ENCODE measurements at regions not wholly inside any gene's neighbourhood (a gene's known extent, or its start where the extent isn't known, plus 50 kb on each side); places are given as distances from the start of the nearest gene placed in this dataset.

GRCh38 chr15:95541301-95541700 lies 789.2 kb upstream of the NR2F2 start:
- Histone ChIP-seq H3K9me3 (ENCODE audit: low read length) (no peaks in the 10 kb centered on the region), H3K27me3 (ENCODE audit: insufficient read depth, low read length) (no peaks in the 10 kb centered on the region), H3K4me3 (ENCODE audit: low read length) (no peak overlapping the region), H3K4me1 (ENCODE audit: insufficient read depth, low read length) (no peaks in the 10 kb centered on the region), H3K36me3 (ENCODE audit: insufficient read depth, low read length) (no peaks in the 10 kb centered on the region), H2AFZ (ENCODE audit: low read depth, low read length) (no peak overlapping the region)

DNA sequence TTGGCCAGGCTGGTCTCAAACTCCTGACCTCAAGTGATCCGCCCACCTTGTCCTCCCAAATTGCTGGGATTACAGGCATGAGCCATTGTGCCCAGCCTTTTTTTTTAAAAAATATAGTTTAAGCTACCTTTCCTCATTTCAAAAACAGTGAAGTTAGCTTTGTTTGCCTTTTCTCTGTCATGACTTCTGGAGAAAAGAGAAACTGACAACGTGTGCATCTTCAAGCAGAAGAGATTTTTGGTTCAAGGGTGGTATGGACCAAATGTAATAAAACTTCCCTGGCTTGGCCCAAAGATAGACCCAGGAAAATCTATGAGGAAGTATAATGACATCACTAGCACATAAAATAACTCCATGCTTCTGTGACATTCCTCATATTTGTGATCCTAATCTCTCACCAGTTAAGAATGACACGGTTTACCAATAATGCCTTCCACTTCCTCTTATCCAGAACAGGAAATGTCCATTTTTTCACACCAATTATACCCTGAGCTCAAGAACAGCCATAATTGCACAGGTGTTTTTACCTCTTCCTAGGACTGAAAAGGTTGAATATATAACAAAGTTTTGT lies 781.2 kb upstream of the NR2F2 start:
- Histone ChIP-seq H2AFZ (ENCODE audit: low read depth, low read length) (no peak overlapping the region), H3K36me3 (ENCODE audit: insufficient read depth, low read length) (no peaks in the 10 kb centered on the region), H3K27me3 (ENCODE audit: insufficient read depth, low read length) (no peaks in the 10 kb centered on the region), H3K4me1 (ENCODE audit: insufficient read depth, low read length) (no peaks in the 10 kb centered on the region), H3K9me3 (ENCODE audit: low read length) (no peaks in the 10 kb centered on the region), H3K4me3 (ENCODE audit: low read length) (no peak overlapping the region)

- Histone ChIP-seq H3K27me3 (ENCODE audit: insufficient read depth, low read length) (no peaks in the 10 kb centered on the region), H3K4me1 (ENCODE audit: insufficient read depth, low read length) (no peaks in the 10 kb centered on the region), H2AFZ (ENCODE audit: low read depth, low read length) (no peak overlapping the region), H3K4me3 (ENCODE audit: low read length) (no peak overlapping the region), H3K36me3 (ENCODE audit: insufficient read depth, low read length) (no peaks in the 10 kb centered on the region), H3K9me3 (ENCODE audit: low read length) (no peaks in the 10 kb centered on the region)
Observed at GRCh38 chr15:95550702-95551101, 779.8 kb upstream of the NR2F2 start.

DNA sequence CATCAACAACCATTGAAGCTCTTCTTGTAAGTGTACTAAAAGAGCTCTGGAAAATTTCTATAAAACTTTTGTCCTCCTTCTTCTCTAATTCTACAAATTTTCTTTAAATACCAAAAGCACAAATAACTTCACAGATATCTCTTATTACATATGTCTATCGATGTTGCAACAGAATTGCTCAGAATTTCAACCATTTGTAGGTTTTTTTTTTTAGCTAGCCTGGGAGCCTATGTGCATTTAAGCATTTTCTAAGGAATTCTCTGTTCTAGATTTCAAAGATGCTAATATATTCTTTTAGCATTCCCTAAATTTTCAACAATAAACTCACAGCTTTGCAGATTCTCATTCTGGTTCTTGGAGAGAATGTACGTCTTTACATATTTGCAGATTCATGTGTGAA lies 774.3 kb upstream of the NR2F2 start:
- Histone ChIP-seq H3K36me3 (ENCODE audit: insufficient read depth, low read length) (no peaks in the 10 kb centered on the region), H2AFZ (ENCODE audit: low read depth, low read length) (peak overlapping the region; percentile 61), H3K27me3 (ENCODE audit: insufficient read depth, low read length) (no peaks in the 10 kb centered on the region), H3K9me3 (ENCODE audit: low read length) (no peaks in the 10 kb centered on the region), H3K4me1 (ENCODE audit: insufficient read depth, low read length) (peaks cover 12% of the 10 kb centered on the region), H3K4me3 (ENCODE audit: low read length) (no peak overlapping the region)

DNA sequence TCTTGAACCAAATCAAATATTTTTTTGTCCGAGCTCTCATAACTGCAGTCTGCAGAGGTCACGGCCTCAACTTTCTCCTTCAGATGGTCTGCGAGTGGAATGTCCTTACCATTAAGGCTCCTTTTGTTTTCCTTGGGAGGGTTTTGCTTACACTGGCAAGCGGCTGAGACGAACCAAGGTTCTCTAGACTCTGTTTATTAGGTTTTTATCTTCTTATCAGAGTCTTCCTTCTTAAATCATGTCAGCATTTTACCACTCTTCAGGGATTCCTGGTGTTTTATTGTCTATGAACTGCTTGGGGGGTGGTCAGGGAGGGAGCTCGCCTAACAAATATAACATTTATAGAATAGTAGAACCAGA lies 773.7 kb upstream of the NR2F2 start:
- Histone ChIP-seq H3K4me3 (ENCODE audit: low read length) (no peak overlapping the region), H3K9me3 (ENCODE audit: low read length) (no peaks in the 10 kb centered on the region), H3K36me3 (ENCODE audit: insufficient read depth, low read length) (no peaks in the 10 kb centered on the region), H3K27me3 (ENCODE audit: insufficient read depth, low read length) (no peaks in the 10 kb centered on the region), H3K4me1 (ENCODE audit: insufficient read depth, low read length) (peaks cover 12% of the 10 kb centered on the region), H2AFZ (ENCODE audit: low read depth, low read length) (peak overlapping the region; percentile 67)

DNA sequence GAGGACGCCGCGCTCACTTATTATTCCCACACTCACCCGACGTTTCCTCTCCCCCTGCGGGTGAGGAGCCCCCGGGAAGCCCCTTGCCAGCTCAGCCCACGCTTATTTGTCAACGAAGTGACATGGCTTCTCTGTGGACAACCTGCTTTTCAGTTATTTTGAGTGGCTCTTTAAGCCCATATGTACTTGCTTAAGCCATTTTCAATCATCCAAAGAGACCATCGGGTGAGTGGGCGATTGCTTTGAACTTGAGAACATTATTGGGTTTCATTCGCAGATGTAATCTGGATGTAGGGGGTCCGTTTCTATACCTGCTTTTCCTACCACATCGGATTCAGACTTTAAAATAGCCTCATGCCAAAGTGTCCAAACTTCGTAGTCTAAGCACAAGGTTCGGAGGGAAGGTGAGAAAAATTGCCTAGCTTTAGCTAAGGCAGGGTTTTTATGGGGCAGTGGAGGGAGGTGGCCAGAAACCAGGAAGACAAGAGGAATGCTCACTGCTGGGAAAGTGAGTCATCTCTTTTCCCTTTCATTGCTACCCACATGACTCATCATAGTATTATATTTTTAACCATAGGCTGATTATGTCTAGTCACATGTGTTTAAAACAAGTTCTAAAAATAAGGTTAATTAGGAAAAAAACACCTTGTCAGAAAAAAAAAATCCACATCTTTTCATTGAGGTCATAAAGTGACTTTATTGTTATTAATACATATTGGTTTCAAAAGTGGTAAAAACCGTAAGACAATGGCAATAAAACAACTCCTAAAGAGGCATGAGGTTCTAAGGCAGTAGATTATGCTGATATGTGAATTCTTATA lies 773.1 kb upstream of the NR2F2 start:
- Histone ChIP-seq H2AFZ (ENCODE audit: low read depth, low read length) (peak overlapping the region; percentile 67), H3K4me3 (ENCODE audit: low read length) (no peak overlapping the region), H3K36me3 (ENCODE audit: insufficient read depth, low read length) (no peaks in the 10 kb centered on the region), H3K27me3 (ENCODE audit: insufficient read depth, low read length) (no peaks in the 10 kb centered on the region), H3K9me3 (ENCODE audit: low read length) (no peaks in the 10 kb centered on the region), H3K4me1 (ENCODE audit: insufficient read depth, low read length) (peaks cover 12% of the 10 kb centered on the region)

GRCh38 chr15:95558131-95558530 lies 772.4 kb upstream of the NR2F2 start:
- Histone ChIP-seq H3K4me1 (ENCODE audit: insufficient read depth, low read length) (peaks cover 12% of the 10 kb centered on the region), H3K4me3 (ENCODE audit: low read length) (no peak overlapping the region), H3K27me3 (ENCODE audit: insufficient read depth, low read length) (no peaks in the 10 kb centered on the region), H3K9me3 (ENCODE audit: low read length) (no peaks in the 10 kb centered on the region), H3K36me3 (ENCODE audit: insufficient read depth, low read length) (no peaks in the 10 kb centered on the region), H2AFZ (ENCODE audit: low read depth, low read length) (peak overlapping the region; percentile 10)

- Histone ChIP-seq H3K27me3 (ENCODE audit: insufficient read depth, low read length) (no peaks in the 10 kb centered on the region), H3K9me3 (ENCODE audit: low read length) (no peaks in the 10 kb centered on the region), H3K4me1 (ENCODE audit: insufficient read depth, low read length) (peaks cover 12% of the 10 kb centered on the region), H3K4me3 (ENCODE audit: low read length) (no peak overlapping the region), H3K36me3 (ENCODE audit: insufficient read depth, low read length) (no peaks in the 10 kb centered on the region), H2AFZ (ENCODE audit: low read depth, low read length) (no peak overlapping the region)
Observed at GRCh38 chr15:95558916-95559315, 771.6 kb upstream of the NR2F2 start.

- H3K36me3 ChIP-seq (ENCODE audit: insufficient read depth, low read length), result no peaks in the 10 kb centered on the region
- peaks cover 12% of the 10 kb centered on the region for H3K4me1 ChIP-seq (ENCODE audit: insufficient read depth, low read length)
- H3K9me3 ChIP-seq (ENCODE audit: low read length), result no peaks in the 10 kb centered on the region
- H3K27me3 ChIP-seq (ENCODE audit: insufficient read depth, low read length), result no peaks in the 10 kb centered on the region
- no peak overlapping the region for H2AFZ ChIP-seq (ENCODE audit: low read depth, low read length)
- no peak overlapping the region for H3K4me3 ChIP-seq (ENCODE audit: low read length)
Observed at GRCh38 chr15:95559875-95560394, 770.6 kb upstream of the NR2F2 start.

DNA sequence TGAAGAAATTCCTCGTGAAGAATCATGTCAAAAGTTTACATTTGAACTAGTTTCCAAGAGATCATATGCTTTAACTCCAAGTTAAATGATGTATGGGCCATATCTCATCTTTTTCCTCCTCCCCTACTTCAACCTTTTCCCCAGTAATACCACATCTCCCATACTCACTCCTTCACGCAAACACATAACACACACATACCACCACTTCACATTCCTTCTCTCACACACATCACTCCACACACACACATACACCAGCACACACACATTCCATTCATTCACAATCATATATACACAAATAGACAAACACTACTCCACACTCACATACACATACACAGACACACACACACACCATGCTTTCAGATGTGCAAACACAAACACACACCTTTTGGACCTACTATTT lies 769.0 kb upstream of the NR2F2 start:
- no peak overlapping the region for H3K4me3 ChIP-seq (ENCODE audit: low read length)
- H3K36me3 ChIP-seq (ENCODE audit: insufficient read depth, low read length), result no peaks in the 10 kb centered on the region
- no peaks in the 10 kb centered on the region for H3K9me3 ChIP-seq (ENCODE audit: low read length)
- H3K4me1 ChIP-seq (ENCODE audit: insufficient read depth, low read length), result peaks cover 11% of the 10 kb centered on the region
- no peak overlapping the region for H2AFZ ChIP-seq (ENCODE audit: low read depth, low read length)
- no peaks in the 10 kb centered on the region for H3K27me3 ChIP-seq (ENCODE audit: insufficient read depth, low read length)

DNA sequence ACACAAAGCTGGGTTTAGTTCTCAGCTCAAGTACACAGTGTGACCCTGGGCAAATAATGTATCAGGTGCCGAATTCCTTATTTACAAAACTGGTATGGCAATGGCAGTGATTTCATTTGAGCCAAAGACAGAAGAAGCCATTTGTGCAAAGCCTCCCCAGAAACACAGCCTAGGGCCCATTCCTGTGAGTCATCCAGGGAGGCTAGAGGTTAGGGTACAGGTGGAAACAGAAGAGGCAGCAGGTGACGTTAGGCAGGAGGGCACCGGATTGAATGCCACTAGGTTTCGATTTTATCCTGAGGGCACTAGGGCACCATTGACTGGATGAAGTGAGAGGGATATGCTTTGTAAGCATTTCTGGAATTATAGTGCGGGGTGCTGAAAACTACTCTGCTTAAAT lies 766.9 kb upstream of the NR2F2 start:
- H2AFZ ChIP-seq (ENCODE audit: low read depth, low read length), result no peak overlapping the region
- H3K9me3 ChIP-seq (ENCODE audit: low read length), result no peaks in the 10 kb centered on the region
- H3K4me1 ChIP-seq (ENCODE audit: insufficient read depth, low read length), result no peaks in the 10 kb centered on the region
- H3K4me3 ChIP-seq (ENCODE audit: low read length), result no peak overlapping the region
- no peaks in the 10 kb centered on the region for H3K27me3 ChIP-seq (ENCODE audit: insufficient read depth, low read length)
- H3K36me3 ChIP-seq (ENCODE audit: insufficient read depth, low read length), result no peaks in the 10 kb centered on the region

GRCh38 chr15:95565016-95565600 lies 765.4 kb upstream of the NR2F2 start:
- no peaks in the 10 kb centered on the region for H3K9me3 ChIP-seq (ENCODE audit: low read length)
- no peak overlapping the region for H2AFZ ChIP-seq (ENCODE audit: low read depth, low read length)
- H3K4me3 ChIP-seq (ENCODE audit: low read length), result no peak overlapping the region
- H3K4me1 ChIP-seq (ENCODE audit: insufficient read depth, low read length), result no peaks in the 10 kb centered on the region
- H3K36me3 ChIP-seq (ENCODE audit: insufficient read depth, low read length), result no peaks in the 10 kb centered on the region
- no peaks in the 10 kb centered on the region for H3K27me3 ChIP-seq (ENCODE audit: insufficient read depth, low read length)

DNA sequence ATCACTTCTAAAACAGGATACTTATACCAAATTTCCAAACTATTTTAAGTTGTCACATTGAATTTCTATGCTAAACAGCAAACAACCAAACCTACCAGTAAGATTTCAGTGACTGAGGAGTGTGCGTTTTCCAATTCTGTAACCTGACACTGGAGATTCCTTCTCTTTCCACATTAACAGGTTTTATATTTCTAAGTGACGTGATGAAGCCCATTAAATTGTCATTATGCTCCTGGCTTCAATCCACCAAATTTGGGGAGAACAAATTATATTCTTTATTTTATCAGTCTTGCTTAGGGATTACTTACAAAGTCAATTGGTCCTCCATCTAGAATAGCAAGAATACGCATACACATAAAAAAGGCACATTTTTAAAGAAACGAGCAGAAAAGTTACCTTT lies 764.8 kb upstream of the NR2F2 start:
- Histone ChIP-seq H3K4me3 (ENCODE audit: low read length) (no peak overlapping the region), H3K9me3 (ENCODE audit: low read length) (no peaks in the 10 kb centered on the region), H2AFZ (ENCODE audit: low read depth, low read length) (no peak overlapping the region), H3K36me3 (ENCODE audit: insufficient read depth, low read length) (no peaks in the 10 kb centered on the region), H3K4me1 (ENCODE audit: insufficient read depth, low read length) (no peaks in the 10 kb centered on the region), H3K27me3 (ENCODE audit: insufficient read depth, low read length) (no peaks in the 10 kb centered on the region)

Measured in neuron (in vitro differentiated cells).